ENCODE measurements at regions not wholly inside any gene's neighbourhood (a gene's known extent, or its start where the extent isn't known, plus 50 kb on each side); places are given as distances from the start of the nearest gene placed in this dataset.

GRCh38 chr1:56019472-56019871 is 559.9 kb downstream of the PLPP3 start:
- no peak for TF ChIP-seq EZH2 (IDR thresholded peaks at IDR 0.05)
- TF ChIP-seq POLR2AphosphoS5 (IDR thresholded peaks at IDR 0.05; ENCODE audit: borderline replicate concordance, low read depth, low read length), result no peak
- no peak for TF ChIP-seq FOXP2 (optimal IDR thresholded peaks at IDR 0.05; ENCODE audit: control extremely low read depth, extremely low read length, insufficient read depth)
